Upper lobe of left lung (tissue), 6 donors: ENCODE measurements at regions not wholly inside any gene's neighbourhood (a gene's known extent, or its start where the extent isn't known, plus 50 kb on each side); places are given as distances from the start of the nearest gene placed in this dataset.
"Not testable (repeated sequence)": the region's sequence is repeated elsewhere in the genome, so short reads cannot be mapped to it uniquely, and the experiment has no call there.

Experiments used
- ATAC-seq, 2 donors: fragments of 200-7000 bp; cut with Tn5 transposase; one replicate each; pipeline ENCODE4 v1.9.1; 2022; ENCODE audit warnings: mild to moderate bottlenecking in 2 of 2, moderate library complexity in 2 of 2; ENCODE audit not compliant: low FRiP score in 2 of 2
- DNase-seq, 2 donors: peaks; one replicate each; pipeline ENCODE4 v3.0.0-alpha.2; 2019 to 2020
- H3K27ac ChIP-seq, 4 donors: fragments of 200-600 bp; sonication (generic); one replicate each; pipeline ENCODE4 v1.5.1; 2016 to 2019
- H3K27me3 ChIP-seq, 4 donors: fragments of 200-600 bp; sonication (generic); one replicate each; pipeline ENCODE4 v1.5.1; 2017 to 2019
- H3K36me3 ChIP-seq, 4 donors: fragments of 200-600 bp; sonication (generic); one replicate each; pipeline ENCODE4 v1.5.1; 2016 to 2019
- H3K4me1 ChIP-seq, 4 donors: fragments of 200-600 bp; sonication (generic); one replicate each; pipeline ENCODE4 v1.5.1; 2018 to 2019
- H3K4me3 ChIP-seq, 4 donors: fragments of 200-600 bp; sonication (generic); one replicate each; pipeline ENCODE4 v1.5.1; 2017 to 2019; ENCODE audit warnings: mild to moderate bottlenecking in 2 of 4, moderate library complexity in 1 of 4
- H3K9me3 ChIP-seq, 4 donors: fragments of 200-600 bp; sonication (generic); one replicate each; pipeline ENCODE4 v1.5.1; 2018 to 2019
- EP300 ChIP-seq, 4 donors: sonication (generic); formaldehyde crosslinking; IDR thresholded peaks; one replicate each; pipeline ENCODE4 v1.5.1; 2017; ENCODE audit warnings: antibody characterized with exemption in 4 of 4, control low read depth in 2 of 4
- POLR2A ChIP-seq, 4 donors: fragments of 450-650 bp; IDR thresholded peaks; one replicate each; pipeline ENCODE4 v1.5.1; 2016 to 2017; ENCODE audit warnings: antibody characterized with exemption in 4 of 4, mild to moderate bottlenecking in 2 of 4
- POLR2AphosphoS5 ChIP-seq, 2 donors: sonication (generic); formaldehyde crosslinking; IDR thresholded peaks; one replicate each; pipeline ENCODE4 v1.5.1; 2017; ENCODE audit warnings: antibody characterized with exemption in 2 of 2
- WGBS, 2 donors: methylation state at CpG; one replicate each; pipeline ENCODE4 v1.1.5; 2017 to 2018; 5-methylcytosine and 5-hydroxymethylcytosine counted together
- TF ChIP-seq, protein P1 (sequence below), 6 experiments: fragments of 450-650 bp in 4 of 6; fragments of 200-600 bp in 2 of 6; sonication (generic) in 2 of 6; IDR thresholded peaks; one replicate each; pipeline ENCODE4 v1.5.1; 2016 to 2019; ENCODE audit warnings: antibody characterized with exemption in 6 of 6
- donor health status: DM: no; HTN: no; CAD: no; lungs with moderate emphysema.
- donor health status: DM: no; HTN: yes; CAD: no; lungs with severe emphysema.

DNA sequence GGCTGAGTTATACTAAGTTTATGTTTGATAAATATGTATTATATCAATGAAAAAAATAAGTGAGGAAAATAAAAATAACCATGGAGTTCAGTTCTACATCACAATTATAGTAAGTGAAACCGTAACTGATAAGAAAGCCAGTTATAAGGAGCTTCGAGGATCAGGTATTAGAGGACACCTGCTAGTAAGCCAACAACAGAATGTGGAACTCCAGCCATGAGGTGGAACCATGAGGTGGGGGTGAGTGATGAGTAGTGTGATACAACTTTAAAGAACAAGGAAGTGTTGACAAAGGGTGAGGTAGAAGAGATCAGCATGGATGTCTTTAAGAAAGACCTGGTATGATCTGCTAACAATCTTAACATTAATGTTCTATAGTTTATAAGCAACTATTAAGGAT lies 452.9 kb downstream of the GUCY1A2 start:
- ATAC-seq = no peak
- no peak overlapping the region for H3K27ac ChIP-seq
- H3K9me3 ChIP-seq = no peaks in the 10 kb centered on the region
- WGBS, 2 donors = 75 to 89% methylated on average over 2 of the region's 2 CpGs
- no peaks in the 10 kb centered on the region for H3K36me3 ChIP-seq
- no peak for TF ChIP-seq POLR2AphosphoS5 (IDR thresholded peaks at IDR 0.05)
- TF ChIP-seq EP300 (IDR thresholded peaks at IDR 0.05) = no peak
- TF ChIP-seq, protein P1, sequence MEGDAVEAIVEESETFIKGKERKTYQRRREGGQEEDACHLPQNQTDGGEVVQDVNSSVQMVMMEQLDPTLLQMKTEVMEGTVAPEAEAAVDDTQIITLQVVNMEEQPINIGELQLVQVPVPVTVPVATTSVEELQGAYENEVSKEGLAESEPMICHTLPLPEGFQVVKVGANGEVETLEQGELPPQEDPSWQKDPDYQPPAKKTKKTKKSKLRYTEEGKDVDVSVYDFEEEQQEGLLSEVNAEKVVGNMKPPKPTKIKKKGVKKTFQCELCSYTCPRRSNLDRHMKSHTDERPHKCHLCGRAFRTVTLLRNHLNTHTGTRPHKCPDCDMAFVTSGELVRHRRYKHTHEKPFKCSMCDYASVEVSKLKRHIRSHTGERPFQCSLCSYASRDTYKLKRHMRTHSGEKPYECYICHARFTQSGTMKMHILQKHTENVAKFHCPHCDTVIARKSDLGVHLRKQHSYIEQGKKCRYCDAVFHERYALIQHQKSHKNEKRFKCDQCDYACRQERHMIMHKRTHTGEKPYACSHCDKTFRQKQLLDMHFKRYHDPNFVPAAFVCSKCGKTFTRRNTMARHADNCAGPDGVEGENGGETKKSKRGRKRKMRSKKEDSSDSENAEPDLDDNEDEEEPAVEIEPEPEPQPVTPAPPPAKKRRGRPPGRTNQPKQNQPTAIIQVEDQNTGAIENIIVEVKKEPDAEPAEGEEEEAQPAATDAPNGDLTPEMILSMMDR (IDR thresholded peaks at IDR 0.05) = no peak
- TF ChIP-seq POLR2A (IDR thresholded peaks at IDR 0.05) = no peak
- no peak for DNase-seq
- H3K27me3 ChIP-seq = no peaks in the 10 kb centered on the region
- no peaks in the 10 kb centered on the region for H3K4me1 ChIP-seq
- H3K4me3 ChIP-seq = no peak overlapping the region

DNA sequence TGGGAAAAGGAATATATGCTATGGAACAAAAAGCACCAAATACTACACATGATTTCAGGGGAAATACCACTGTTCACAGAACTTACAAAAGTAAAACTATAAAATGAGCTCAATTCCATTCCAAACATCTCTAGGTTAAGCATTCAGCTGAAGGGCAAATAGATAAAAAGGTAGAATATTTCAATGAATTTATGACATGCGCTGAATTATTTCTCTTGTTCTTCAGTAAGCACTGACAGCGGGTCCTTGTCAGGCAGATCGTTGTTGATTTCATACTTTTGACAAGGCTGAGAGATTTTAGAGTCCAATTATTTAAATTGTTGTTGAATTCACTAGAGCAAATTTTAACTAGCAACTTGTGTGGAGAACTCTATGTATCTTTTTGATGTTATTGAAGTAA lies 449.6 kb downstream of the GUCY1A2 start:
- WGBS, 2 donors = 91 to 92% methylated on average over 3 of the region's 3 CpGs
- no peak for ATAC-seq
- DNase-seq = no peak
- Histone ChIP-seq H3K4me1 (no peaks in the 10 kb centered on the region), H3K27ac (no peak overlapping the region), H3K27me3 (no peaks in the 10 kb centered on the region), H3K9me3 (peaks cover 0 to 6% (median 2%) of the 10 kb centered on the region in 4 donors), H3K4me3 (no peak overlapping the region), H3K36me3 (no peaks in the 10 kb centered on the region)
- no peak for TF ChIP-seq POLR2A (IDR thresholded peaks at IDR 0.05)
- TF ChIP-seq, protein P1 (IDR thresholded peaks at IDR 0.05) = no peak
- TF ChIP-seq EP300 (IDR thresholded peaks at IDR 0.05) = no peak
- TF ChIP-seq POLR2AphosphoS5 (IDR thresholded peaks at IDR 0.05) = no peak

DNA sequence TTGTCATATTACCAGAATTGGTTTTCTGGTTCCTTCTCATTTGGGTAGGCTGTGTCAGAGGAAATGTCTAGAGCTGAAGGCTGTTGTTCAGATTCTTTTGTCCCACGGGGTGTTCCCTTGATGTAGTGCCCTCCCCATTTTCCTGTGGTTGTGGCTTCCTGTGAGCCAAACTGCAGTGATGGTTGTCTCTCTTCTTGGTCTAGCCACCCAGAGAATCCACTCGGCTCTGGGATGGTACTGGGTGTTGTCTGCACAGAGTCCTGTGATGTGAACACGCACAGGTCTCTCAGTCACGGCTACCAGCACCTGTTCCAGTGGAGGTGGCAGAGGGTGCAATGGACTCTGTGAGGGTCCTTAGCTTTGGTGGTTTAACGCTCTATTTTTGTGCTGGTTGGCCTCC lies 440.9 kb downstream of the GUCY1A2 start:
- ATAC-seq = not testable (repeated sequence)

DNA sequence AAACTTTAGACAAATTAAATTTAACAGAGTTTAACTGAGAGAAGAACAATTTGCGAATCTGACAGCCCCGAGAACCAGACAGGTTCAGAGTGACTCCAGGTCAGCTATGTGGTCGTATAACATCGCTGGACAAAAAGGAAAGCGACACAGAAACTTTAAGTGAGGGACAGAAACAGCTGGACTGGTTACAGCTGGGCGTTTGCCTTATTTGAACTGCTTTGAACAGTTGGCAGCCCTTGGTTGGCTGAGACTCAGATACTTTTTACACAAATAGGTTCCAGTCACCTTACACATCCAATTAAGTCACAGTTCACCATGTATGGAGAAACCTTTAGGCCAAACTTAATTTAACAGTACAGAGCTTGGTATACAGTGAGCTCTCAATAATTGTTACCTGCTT lies 436.9 kb downstream of the GUCY1A2 start:
- Histone ChIP-seq H3K27me3 (no peaks in the 10 kb centered on the region), H3K36me3 (no peaks in the 10 kb centered on the region), H3K4me1 (no peaks in the 10 kb centered on the region), H3K4me3 (no peak overlapping the region), H3K9me3 (no peaks in the 10 kb centered on the region), H3K27ac (no peak overlapping the region)
- 69 to 70% methylated on average over 6 of the region's 6 CpGs for WGBS, 2 donors
- no peak for DNase-seq
- no peak for ATAC-seq
- TF ChIP-seq, protein P1 (IDR thresholded peaks at IDR 0.05) = no peak
- TF ChIP-seq POLR2A (IDR thresholded peaks at IDR 0.05) (no peak), EP300 (IDR thresholded peaks at IDR 0.05) (no peak), POLR2AphosphoS5 (IDR thresholded peaks at IDR 0.05) (no peak)

More for the DNA sequence above, 440.9 kb downstream of the GUCY1A2 start:
- not testable (repeated sequence) for H3K27me3 ChIP-seq, DNase-seq, H3K4me1 ChIP-seq, H3K4me3 ChIP-seq, H3K9me3 ChIP-seq, H3K27ac ChIP-seq, H3K36me3 ChIP-seq
- WGBS, 2 donors = 67 to 80% methylated on average over 3 to 5 of the region's 5 CpGs

DNA sequence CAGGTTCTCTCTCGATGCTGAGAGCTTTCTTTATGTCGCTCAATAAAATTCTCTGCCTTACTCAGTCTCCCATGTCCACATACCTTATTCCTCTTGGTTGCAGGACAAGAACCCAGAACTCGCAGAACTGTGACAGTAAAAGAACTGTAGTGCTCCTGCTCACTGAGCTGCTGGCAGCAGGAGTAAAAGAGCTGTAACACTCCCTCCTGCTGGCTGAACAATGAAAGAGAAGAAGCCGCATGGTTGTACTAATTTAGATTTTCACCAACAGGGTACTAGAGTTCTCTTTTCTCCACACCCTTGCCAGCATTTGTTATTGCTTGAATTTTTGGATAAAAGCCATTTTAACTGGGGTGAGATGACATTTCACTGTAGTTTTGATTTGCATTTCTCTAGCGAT lies 433.2 kb downstream of the GUCY1A2 start:
- no peak for ATAC-seq
- no peak overlapping the region for H3K27ac ChIP-seq
- H3K4me3 ChIP-seq = no peak overlapping the region
- no peaks in the 10 kb centered on the region for H3K36me3 ChIP-seq
- no peaks in the 10 kb centered on the region for H3K9me3 ChIP-seq
- no peak for DNase-seq
- H3K4me1 ChIP-seq = no peaks in the 10 kb centered on the region
- TF ChIP-seq POLR2A (IDR thresholded peaks at IDR 0.05) = no peak
- TF ChIP-seq, protein P1 (IDR thresholded peaks at IDR 0.05) = peak in 1 of 6 experiments; percentile 8
- no peak for TF ChIP-seq EP300 (IDR thresholded peaks at IDR 0.05)
- TF ChIP-seq POLR2AphosphoS5 (IDR thresholded peaks at IDR 0.05) = no peak
- H3K27me3 ChIP-seq = no peaks in the 10 kb centered on the region
- 85 to 94% methylated on average over 5 of the region's 5 CpGs for WGBS, 2 donors
